ENCODE measurements at regions not wholly inside any gene's neighbourhood (a gene's known extent, or its start where the extent isn't known, plus 50 kb on each side); places are given as distances from the start of the nearest gene placed in this dataset.
"Not testable (repeated sequence)": the region's sequence is repeated elsewhere in the genome, so short reads cannot be mapped to it uniquely, and the experiment has no call there.

- no peak for TF ChIP-seq CTCF (conservative IDR thresholded peaks at IDR 0.05; ENCODE audit: control insufficient read depth, insufficient read depth, low read depth, low read length)
- DNase-seq (ENCODE audit: low read depth), result no peak
- no peak overlapping the region for H3K4me3 ChIP-seq (ENCODE audit: control insufficient read depth, low read depth, low read length)
Observed at GRCh38 chr11:34810107-34810562, 106.0 kb downstream of the APIP start.

- no peak overlapping the region for H3K4me3 ChIP-seq (ENCODE audit: control insufficient read depth, low read depth, low read length)
- no peak for DNase-seq (ENCODE audit: low read depth)
- no peak for TF ChIP-seq CTCF (conservative IDR thresholded peaks at IDR 0.05; ENCODE audit: control insufficient read depth, insufficient read depth, low read depth, low read length)
Observed at GRCh38 chr11:34809191-34810106, 106.7 kb downstream of the APIP start.

GRCh38 chr11:34806875-34807274 lies 109.3 kb downstream of the APIP start:
- H3K4me3 ChIP-seq (ENCODE audit: control insufficient read depth, low read depth, low read length), result no peak overlapping the region
- no peak for DNase-seq (ENCODE audit: low read depth)
- no peak for TF ChIP-seq CTCF (conservative IDR thresholded peaks at IDR 0.05; ENCODE audit: control insufficient read depth, insufficient read depth, low read depth, low read length)

- TF ChIP-seq CTCF (conservative IDR thresholded peaks at IDR 0.05; ENCODE audit: control insufficient read depth, insufficient read depth, low read depth, low read length), result no peak
- no peak overlapping the region for H3K4me3 ChIP-seq (ENCODE audit: control insufficient read depth, low read depth, low read length)
- DNase-seq (ENCODE audit: low read depth), result no peak
Observed at GRCh38 chr11:34805937-34806336, 110.2 kb downstream of the APIP start.

GRCh38 chr11:34799848-34800247 lies 116.3 kb downstream of the APIP start:
- H3K4me3 ChIP-seq (ENCODE audit: control insufficient read depth, low read depth, low read length), result no peak overlapping the region
- no peak for DNase-seq (ENCODE audit: low read depth)
- no peak for TF ChIP-seq CTCF (conservative IDR thresholded peaks at IDR 0.05; ENCODE audit: control insufficient read depth, insufficient read depth, low read depth, low read length)

GRCh38 chr11:34798985-34799384 lies 117.2 kb downstream of the APIP start:
- H3K4me3 ChIP-seq (ENCODE audit: control insufficient read depth, low read depth, low read length), result no peak overlapping the region
- no peak for TF ChIP-seq CTCF (conservative IDR thresholded peaks at IDR 0.05; ENCODE audit: control insufficient read depth, insufficient read depth, low read depth, low read length)
- DNase-seq (ENCODE audit: low read depth), result no peak

GRCh38 chr11:34797497-34797896 lies 118.7 kb downstream of the APIP start:
- not testable (repeated sequence) for DNase-seq (ENCODE audit: low read depth); H3K4me3 ChIP-seq (ENCODE audit: control insufficient read depth, low read depth, low read length)

Data from fibroblast of mammary gland (primary cell).